GM23338 (cell line): ENCODE measurements at regions not wholly inside any gene's neighbourhood (a gene's known extent, or its start where the extent isn't known, plus 50 kb on each side); places are given as distances from the start of the nearest gene placed in this dataset.

Experiments
- CREB1 ChIP-seq: fragments of 250-450 bp; sonication (Bioruptor Pico); IDR thresholded peaks from 2 replicates; pipeline ENCODE4 v1.5.0; 2020; ENCODE audit warnings: low read depth, mild to moderate bottlenecking, moderate library complexity
- CTCF ChIP-seq, 2 experiments: fragments of 200-600 bp in 1 of 2; sonication (generic) in 1 of 2; conservative IDR thresholded peaks; 2 replicates each; pipeline versions ENCODE4 v1.5.1 to v1.6.1; 2016 to 2017; ENCODE audit warnings: antibody characterized with exemption in 2 of 2, low read depth in 2 of 2, mild to moderate bottlenecking in 2 of 2, moderate library complexity in 1 of 2
- ETS1 ChIP-seq: IDR thresholded peaks from 2 replicates; pipeline ENCODE4 v1.6.1; 2016; ENCODE audit warnings: antibody characterized with exemption
- EZH2 ChIP-seq: fragments of 200-600 bp; sonication (generic); IDR thresholded peaks from one replicate; pipeline ENCODE4 v1.8.0; 2017; ENCODE audit warnings: antibody characterized with exemption, mild to moderate bottlenecking, low read depth; ENCODE audit not compliant: unreplicated experiment
- EZH2phosphoT487 ChIP-seq: fragments of 200-600 bp; sonication (generic); IDR thresholded peaks from one replicate; pipeline ENCODE4 v1.8.1; 2018; ENCODE audit warnings: antibody characterized with exemption; ENCODE audit not compliant: unreplicated experiment
- JUNB ChIP-seq: IDR thresholded peaks from one replicate; pipeline ENCODE4 v1.6.1; 2016; ENCODE audit warnings: antibody characterized with exemption; ENCODE audit not compliant: unreplicated experiment
- POLR2AphosphoS5 ChIP-seq: IDR thresholded peaks from 2 replicates; pipeline ENCODE4 v1.6.1; 2016; ENCODE audit warnings: antibody characterized with exemption, low read depth
- REST ChIP-seq: IDR thresholded peaks from one replicate; pipeline ENCODE4 v1.6.1; 2018; ENCODE audit warnings: antibody characterized with exemption; ENCODE audit not compliant: unreplicated experiment
- ZNF331 ChIP-seq: fragments of 250-450 bp; sonication (Bioruptor Pico); IDR thresholded peaks from 2 replicates; pipeline ENCODE4 v1.5.0; 2020; ENCODE audit warnings: low read depth, mild to moderate bottlenecking, moderate library complexity

- TF ChIP-seq CTCF (conservative IDR thresholded peaks at IDR 0.05; ENCODE audit: low read depth in 2 of 2) (no peak), ZNF331 (CRISPR knock-in tag) (no peak), POLR2AphosphoS5 (no peak), REST (no peak), EZH2 (no peak), EZH2phosphoT487 (no peak), CREB1 (no peak), JUNB (no peak), ETS1 (no peak)
These were observed 240.7 kb upstream of the B3GAT1 start for GRCh38 chr11:134652586-134653255.
